NB4 (cell line): ENCODE measurements at regions not wholly inside any gene's neighbourhood (a gene's known extent, or its start where the extent isn't known, plus 50 kb on each side); places are given as distances from the start of the nearest gene placed in this dataset.

Source experiments
- DNase-seq: peaks from one replicate; pipeline ENCODE4 v3.0.0; 2010; ENCODE audit warnings: low read depth
- H3K4me3 ChIP-seq: one replicate; pipeline ENCODE4 v1.5.1; 2011; ENCODE audit warnings: mild to moderate bottlenecking, low read depth, low read length, moderate library complexity
- CTCF ChIP-seq: IDR thresholded peaks from one replicate; pipeline ENCODE4 v1.5.1; 2012; ENCODE audit warnings: low read depth, low read length
- MAX ChIP-seq: IDR thresholded peaks from 2 replicates; pipeline ENCODE4 v1.6.1; 2011; ENCODE audit warnings: low read depth, low read length
- MYC ChIP-seq: IDR thresholded peaks from 2 replicates; pipeline ENCODE4 v1.6.1; 2011; ENCODE audit warnings: low read depth, low read length
- POLR2A ChIP-seq: IDR thresholded peaks from 2 replicates; pipeline ENCODE4 v1.6.1; 2011; ENCODE audit warnings: mild to moderate bottlenecking; ENCODE audit not compliant: insufficient read length; ENCODE audit errors: extremely low read depth

- H3K4me3 ChIP-seq: no peak overlapping the region
- no peak for DNase-seq
- TF ChIP-seq CTCF (no peak), MAX (no peak), MYC (no peak), POLR2A (no peak)
Measured at GRCh38 chr14:101017806-101018560, 114.5 kb upstream of the RTL1 start.

- DNase-seq: no peak
- H3K4me3 ChIP-seq: no peak overlapping the region
- TF ChIP-seq MAX (no peak), POLR2A (no peak), MYC (no peak), CTCF (no peak)
Measured at GRCh38 chr14:101018561-101019290, 115.2 kb upstream of the RTL1 start.

- TF ChIP-seq MYC (no peak), POLR2A (no peak), CTCF (no peak), MAX (no peak)
- H3K4me3 ChIP-seq: no peak overlapping the region
- DNase-seq: no peak
Measured at GRCh38 chr14:101019541-101019940, 116.0 kb upstream of the RTL1 start.

- TF ChIP-seq MAX (no peak), MYC (no peak), CTCF (no peak), POLR2A (no peak)
- no peak overlapping the region for H3K4me3 ChIP-seq
- DNase-seq: no peak
Measured at GRCh38 chr14:101019990-101020710, 116.6 kb upstream of the RTL1 start.

- H3K4me3 ChIP-seq: no peak overlapping the region
- TF ChIP-seq CTCF: no peak
- no peak for TF ChIP-seq POLR2A
- TF ChIP-seq MAX: no peak
- TF ChIP-seq MYC: no peak
- DNase-seq: no peak
Measured at GRCh38 chr14:101020834-101021370, 117.4 kb upstream of the RTL1 start.
